Activated T-cell treated with anti-CD3 and anti-CD28 coated beads, Interleukin-2, amount 50 U/mL, for 24 hours (primary cell): ENCODE measurements at regions not wholly inside any gene's neighbourhood (a gene's known extent, or its start where the extent isn't known, plus 50 kb on each side); places are given as distances from the start of the nearest gene placed in this dataset.
A peak's percentile ranks its signal among the peaks of the same experiment; 100 is the strongest.
"Not testable (repeated sequence)": the region's sequence is repeated elsewhere in the genome, so short reads cannot be mapped to it uniquely, and the experiment has no call there.

Source experiments
- DNase-seq: peaks from one replicate; pipeline ENCODE4 v3.0.0-alpha.2; 2020
- H3K27ac Mint-ChIP-seq: 2 replicates; pipeline ENCODE4 v1.8.0; 2020; ENCODE audit warnings: mild to moderate bottlenecking, mixed read lengths
- H3K27me3 Mint-ChIP-seq: 2 replicates; pipeline ENCODE4 v1.8.0; 2020; ENCODE audit warnings: mixed read lengths
- H3K36me3 Mint-ChIP-seq: 2 replicates; pipeline ENCODE4 v1.8.0; 2020; ENCODE audit warnings: low read depth, mixed read lengths
- H3K4me1 Mint-ChIP-seq: 2 replicates; pipeline ENCODE4 v1.8.0; 2020; ENCODE audit warnings: low read depth, mixed read lengths
- H3K4me3 Mint-ChIP-seq: 2 replicates; pipeline ENCODE4 v1.8.0; 2020; ENCODE audit warnings: mild to moderate bottlenecking, moderate library complexity, mixed read lengths
- H3K9me3 Mint-ChIP-seq: 2 replicates; pipeline ENCODE4 v1.8.0; 2020; ENCODE audit warnings: mixed read lengths

DNA sequence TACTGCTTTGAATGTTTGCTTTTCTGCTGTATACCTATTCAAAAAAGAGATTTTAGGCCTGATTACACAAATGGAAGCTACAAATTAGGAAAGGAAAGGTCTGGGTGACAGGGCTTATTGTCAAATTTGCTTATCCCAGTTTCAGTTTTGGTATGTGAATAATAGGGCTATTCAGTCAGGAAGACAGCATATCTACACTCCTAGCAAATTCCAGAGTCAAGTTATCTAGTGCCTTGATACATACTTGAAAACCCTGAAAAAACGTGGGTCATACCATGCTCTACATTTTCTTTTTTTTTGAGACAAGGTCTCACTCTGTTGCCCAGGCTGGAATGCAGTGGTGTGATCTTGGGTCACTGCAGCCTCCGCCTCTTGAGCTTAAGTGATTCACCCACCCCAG, 59.2 kb upstream of the CCDC180 start:
- not testable (repeated sequence) for H3K27me3 Mint-ChIP-seq, H3K9me3 Mint-ChIP-seq, H3K4me3 Mint-ChIP-seq, H3K27ac Mint-ChIP-seq, DNase-seq, H3K4me1 Mint-ChIP-seq
- H3K36me3 Mint-ChIP-seq: peaks cover 16% of the 10 kb centered on the region

DNA sequence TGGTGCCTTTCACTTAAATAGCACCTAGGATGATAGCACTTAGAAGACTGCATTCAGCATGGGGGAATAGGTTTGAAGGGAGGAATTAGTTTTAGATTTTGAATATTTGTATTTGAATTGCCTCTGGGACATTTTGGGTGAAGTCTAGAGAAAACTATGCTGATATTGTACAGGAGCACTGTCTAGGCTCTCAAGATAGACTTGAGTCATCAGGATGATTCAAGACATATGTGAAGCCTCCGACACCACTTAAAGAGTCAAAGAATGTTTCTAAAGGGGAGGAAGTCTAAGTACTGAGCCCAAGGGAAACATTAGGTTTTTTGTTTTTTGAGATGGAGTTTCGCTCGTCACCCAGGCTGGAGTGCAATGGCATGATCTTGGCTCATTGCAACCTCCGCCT, 63.9 kb upstream of the CCDC180 start:
- peaks cover 11% of the 10 kb centered on the region for H3K36me3 Mint-ChIP-seq
- H3K9me3 Mint-ChIP-seq: no peaks in the 10 kb centered on the region
- no peak overlapping the region for H3K4me3 Mint-ChIP-seq
- H3K27me3 Mint-ChIP-seq: no peaks in the 10 kb centered on the region
- no peak for DNase-seq
- peaks cover 14% of the 10 kb centered on the region for H3K4me1 Mint-ChIP-seq
- H3K27ac Mint-ChIP-seq: no peak overlapping the region

DNA sequence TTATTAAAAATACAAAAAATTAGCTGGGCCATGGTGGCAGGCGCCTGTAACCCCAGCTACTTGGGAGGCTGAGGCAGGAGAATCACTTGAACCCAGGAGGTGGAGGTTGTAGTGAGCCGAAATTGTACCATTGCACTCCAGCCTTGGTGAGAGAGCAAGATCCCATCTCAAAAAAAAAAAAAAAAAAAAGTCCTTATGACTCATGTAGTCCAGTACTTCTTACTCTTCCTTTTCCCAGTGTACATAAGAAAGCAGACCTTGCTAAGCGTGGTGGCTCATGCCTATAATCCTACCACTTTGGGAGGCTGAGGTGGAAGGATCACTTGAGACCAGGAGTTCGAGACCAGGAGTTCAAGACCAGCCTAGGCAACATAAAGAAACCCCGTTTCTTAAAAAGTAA, 66.0 kb upstream of the CCDC180 start:
- Mint-ChIP-seq H3K36me3 (peaks cover 11% of the 10 kb centered on the region), H3K4me1 (peaks cover 26% of the 10 kb centered on the region)
- not testable (repeated sequence) for H3K27me3 Mint-ChIP-seq, DNase-seq, H3K4me3 Mint-ChIP-seq, H3K9me3 Mint-ChIP-seq, H3K27ac Mint-ChIP-seq

DNA sequence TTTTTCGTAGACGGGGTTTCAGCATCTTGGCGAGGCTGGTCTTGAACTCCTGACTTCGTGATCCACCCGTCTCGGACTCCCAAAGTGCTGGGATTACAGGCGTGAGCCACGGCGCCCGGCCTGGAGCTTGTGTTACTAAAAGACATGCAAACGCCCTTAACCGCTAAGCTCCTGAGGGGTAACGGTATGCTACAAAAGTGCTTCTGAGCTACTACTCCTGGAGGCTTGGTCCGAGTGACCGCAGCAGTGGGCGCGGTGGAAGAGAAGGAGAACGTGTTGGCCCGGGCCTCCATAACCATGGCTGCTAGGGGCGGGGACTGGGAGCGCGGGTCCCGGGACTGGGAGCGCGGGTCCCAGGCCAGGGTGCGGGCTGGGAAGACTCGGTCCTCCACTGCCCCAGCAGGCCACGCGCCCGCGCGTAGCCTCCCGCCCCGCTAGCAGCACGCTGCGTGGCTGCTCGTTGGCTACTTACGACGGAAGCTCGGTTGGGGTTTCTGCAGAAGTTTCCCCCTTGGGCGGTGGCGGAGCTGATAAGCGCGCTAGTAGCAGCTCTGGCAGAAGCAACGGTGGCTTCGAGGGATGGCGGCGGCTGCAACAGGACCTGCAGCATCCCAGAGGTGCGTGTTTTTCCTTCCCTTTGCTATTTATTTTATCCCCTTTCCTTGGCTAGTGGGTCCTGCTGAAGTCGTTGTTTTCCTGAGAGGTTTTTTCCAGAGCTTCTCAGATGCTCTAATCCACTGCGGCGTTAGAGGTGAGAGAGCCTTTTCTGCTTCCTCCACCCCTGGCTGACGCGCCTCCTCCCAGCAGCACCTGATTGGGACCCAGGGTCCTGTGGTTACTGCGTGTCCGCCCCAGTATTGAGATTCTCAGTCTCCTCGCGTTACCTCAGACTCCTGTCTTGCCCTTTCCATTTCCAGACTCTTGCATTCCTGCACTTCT, 69.2 kb upstream of the CCDC180 start:
- H3K4me3 Mint-ChIP-seq: peak overlapping the region; percentile 92
- H3K27ac Mint-ChIP-seq: peak overlapping the region; percentile 95
- H3K4me1 Mint-ChIP-seq: peaks cover 23% of the 10 kb centered on the region
- DNase-seq: peak; percentile 83
- H3K36me3 Mint-ChIP-seq: peaks cover 10% of the 10 kb centered on the region
- no peaks in the 10 kb centered on the region for H3K27me3 Mint-ChIP-seq
- H3K9me3 Mint-ChIP-seq: no peaks in the 10 kb centered on the region

DNA sequence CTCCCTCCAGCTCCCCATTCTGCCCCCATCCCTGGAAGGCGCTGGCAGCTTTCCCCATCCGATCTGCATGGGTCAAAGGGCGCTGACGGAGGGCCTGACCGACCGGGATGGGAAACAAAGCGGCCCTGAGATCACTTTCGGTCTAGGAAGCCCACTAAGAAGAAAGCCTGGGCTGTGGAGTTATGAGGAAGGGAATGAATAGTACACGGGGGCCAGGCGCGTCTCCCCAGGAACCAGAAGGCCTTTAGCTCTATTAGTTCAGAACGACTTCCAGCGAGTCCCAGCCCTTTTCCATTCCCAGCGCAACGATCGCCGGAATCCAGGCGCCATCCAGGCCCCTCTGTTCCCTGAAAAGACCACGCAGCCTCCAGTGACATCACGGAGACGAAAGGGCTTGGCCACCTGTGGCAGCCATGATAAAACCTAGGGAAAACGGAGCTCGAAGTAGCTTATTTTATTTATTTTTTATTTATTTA, 70.1 kb upstream of the CCDC180 start:
- no peak for DNase-seq
- peaks cover 23% of the 10 kb centered on the region for H3K4me1 Mint-ChIP-seq
- H3K27ac Mint-ChIP-seq: peak overlapping the region; percentile 95
- peak overlapping the region; percentile 92 for H3K4me3 Mint-ChIP-seq
- peaks cover 12% of the 10 kb centered on the region for H3K36me3 Mint-ChIP-seq
- no peaks in the 10 kb centered on the region for H3K27me3 Mint-ChIP-seq
- no peaks in the 10 kb centered on the region for H3K9me3 Mint-ChIP-seq

DNA sequence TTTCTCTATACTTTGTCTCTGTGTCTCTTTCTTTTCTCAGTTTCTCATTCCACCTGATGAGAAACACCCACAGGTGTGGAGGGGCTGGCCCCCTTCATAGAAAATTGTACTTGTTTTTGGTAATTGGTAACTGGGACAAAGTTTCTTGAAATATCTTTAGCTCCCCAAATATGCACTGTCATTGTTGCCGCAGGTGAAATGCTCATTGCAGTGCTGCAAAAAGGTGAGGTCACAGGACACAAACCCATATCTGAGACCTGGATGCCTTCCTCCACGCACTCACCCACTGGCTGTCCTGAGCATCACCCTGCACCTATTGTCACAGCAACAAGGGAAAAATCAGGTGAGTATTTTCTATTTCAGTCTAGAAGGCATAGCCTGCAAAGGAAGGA, 74.5 kb upstream of the CCDC180 start:
- not testable (repeated sequence) for H3K27me3 Mint-ChIP-seq, DNase-seq, H3K27ac Mint-ChIP-seq, H3K9me3 Mint-ChIP-seq, H3K36me3 Mint-ChIP-seq, H3K4me3 Mint-ChIP-seq
- peaks cover 10% of the 10 kb centered on the region for H3K4me1 Mint-ChIP-seq

DNA sequence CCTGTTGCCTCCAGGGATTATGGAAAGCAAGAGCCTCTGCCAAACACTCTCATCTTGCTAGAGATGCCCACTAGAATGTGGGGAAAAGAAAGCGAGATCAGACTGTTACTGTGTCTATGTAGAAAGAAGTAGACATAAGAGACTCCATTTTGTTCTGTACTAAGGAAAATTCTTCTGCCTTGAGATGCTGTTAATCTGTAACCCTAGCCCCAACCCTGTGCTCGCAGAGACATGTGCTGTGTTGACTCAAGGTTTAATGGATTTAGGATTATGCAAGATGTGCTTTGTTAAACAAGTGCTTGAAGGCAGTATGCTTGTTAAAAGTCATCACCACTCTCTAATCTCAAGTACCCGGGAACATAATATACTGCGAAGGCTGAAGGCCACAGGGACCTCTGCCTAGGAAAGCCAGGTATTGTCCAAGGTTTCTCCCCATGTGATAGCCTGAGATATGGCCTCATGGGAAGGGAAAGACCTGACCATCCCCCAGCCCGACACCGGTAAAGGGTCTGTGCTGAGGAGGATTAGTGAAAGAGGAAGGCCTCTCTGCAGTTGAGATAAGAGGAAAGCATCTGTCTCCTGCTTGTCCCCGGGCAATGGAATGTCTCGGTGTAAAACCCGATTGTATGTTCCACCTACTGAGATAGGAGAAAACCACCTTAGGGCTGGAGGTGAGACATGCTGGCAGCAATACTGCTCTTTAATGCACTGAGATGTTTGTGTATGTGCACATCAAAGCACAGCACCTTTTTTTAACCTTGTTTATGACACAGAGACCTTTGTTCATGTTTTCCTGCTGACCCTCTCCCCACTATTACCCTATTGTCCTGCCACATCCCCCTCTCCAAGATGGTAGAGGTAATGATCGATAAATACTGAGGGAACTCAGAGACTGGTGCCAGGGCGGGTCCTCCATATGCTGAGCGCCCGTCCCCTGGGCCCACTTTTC, 75.1 kb upstream of the CCDC180 start:
- not testable (repeated sequence) for H3K27me3 Mint-ChIP-seq, DNase-seq, H3K36me3 Mint-ChIP-seq, H3K27ac Mint-ChIP-seq, H3K4me3 Mint-ChIP-seq, H3K9me3 Mint-ChIP-seq, H3K4me1 Mint-ChIP-seq

DNA sequence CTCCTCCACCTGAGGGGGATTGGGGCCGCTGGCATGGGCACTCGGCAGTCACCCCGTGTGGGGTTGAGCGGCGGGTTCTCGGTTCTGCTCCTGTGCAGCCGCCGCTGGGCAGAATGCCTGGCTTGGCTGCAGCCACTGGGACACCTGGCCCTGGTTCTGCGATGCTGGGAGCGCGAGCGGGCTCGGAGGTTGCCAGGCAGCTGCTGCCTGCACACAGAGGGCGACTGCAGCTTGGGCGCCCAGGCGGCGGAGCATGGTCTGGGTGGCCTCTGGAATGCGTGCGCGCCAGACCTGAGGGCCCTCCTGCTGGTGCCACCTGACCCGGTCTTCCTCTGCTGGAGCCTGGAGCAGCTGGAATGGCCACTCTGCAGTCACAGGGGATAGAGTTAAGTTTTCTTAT, 85.1 kb upstream of the CCDC180 start:
- Mint-ChIP-seq H3K4me3 (peak overlapping the region; percentile 25), H3K27me3 (peaks cover 54% of the 10 kb centered on the region)
- H3K9me3 Mint-ChIP-seq, DNase-seq, H3K27ac Mint-ChIP-seq, H3K4me1 Mint-ChIP-seq, H3K36me3 Mint-ChIP-seq: not testable (repeated sequence)

DNA sequence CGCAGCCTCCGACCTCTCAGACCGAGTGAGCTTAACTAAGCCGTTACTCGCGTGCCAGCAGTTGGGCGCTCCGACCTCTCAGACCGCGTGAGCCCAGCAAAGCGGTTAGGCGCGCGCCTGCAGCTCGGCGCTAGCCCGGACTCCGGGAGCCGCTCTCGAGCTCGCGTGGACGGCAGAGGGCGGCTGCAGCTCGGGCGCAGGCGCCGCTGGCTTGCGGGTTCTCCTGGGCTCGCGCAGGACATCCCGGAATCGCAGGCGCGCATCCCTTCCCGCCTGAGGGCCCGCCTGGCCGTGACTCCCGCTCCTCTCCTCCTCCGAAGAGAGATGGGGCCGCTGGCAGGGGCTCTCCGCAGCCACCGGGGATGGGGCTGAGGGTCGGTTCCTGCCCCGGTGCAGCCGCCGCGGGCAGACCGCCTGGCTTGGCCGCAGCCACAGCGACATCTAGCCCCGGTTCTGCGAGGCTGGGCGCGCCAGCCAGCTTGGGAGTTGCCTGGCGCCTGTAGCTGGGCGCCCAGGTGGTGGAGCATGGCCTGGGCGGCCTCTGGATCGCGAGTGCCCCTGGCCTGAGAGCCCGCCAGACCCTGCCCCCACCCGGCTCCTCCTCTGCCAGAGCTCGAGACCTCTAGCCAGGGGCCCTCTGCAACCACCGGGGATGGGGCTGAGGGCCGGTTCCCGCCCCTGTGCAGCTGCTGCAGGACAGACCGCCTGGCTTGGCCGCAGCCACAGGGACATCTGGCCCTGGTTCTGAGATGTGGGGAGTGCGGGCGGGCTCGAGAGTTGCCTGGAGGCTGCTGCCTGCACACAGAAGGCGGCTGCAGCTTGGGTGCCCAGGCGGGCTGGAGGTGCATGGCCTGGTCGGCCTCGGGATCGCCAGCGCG, 85.7 kb upstream of the CCDC180 start:
- DNase-seq: peak; percentile 79
- H3K27ac Mint-ChIP-seq, H3K9me3 Mint-ChIP-seq, H3K36me3 Mint-ChIP-seq, H3K4me1 Mint-ChIP-seq: not testable (repeated sequence)
- peak overlapping the region; percentile 78 for H3K4me3 Mint-ChIP-seq
- H3K27me3 Mint-ChIP-seq: peaks cover 54% of the 10 kb centered on the region

DNA sequence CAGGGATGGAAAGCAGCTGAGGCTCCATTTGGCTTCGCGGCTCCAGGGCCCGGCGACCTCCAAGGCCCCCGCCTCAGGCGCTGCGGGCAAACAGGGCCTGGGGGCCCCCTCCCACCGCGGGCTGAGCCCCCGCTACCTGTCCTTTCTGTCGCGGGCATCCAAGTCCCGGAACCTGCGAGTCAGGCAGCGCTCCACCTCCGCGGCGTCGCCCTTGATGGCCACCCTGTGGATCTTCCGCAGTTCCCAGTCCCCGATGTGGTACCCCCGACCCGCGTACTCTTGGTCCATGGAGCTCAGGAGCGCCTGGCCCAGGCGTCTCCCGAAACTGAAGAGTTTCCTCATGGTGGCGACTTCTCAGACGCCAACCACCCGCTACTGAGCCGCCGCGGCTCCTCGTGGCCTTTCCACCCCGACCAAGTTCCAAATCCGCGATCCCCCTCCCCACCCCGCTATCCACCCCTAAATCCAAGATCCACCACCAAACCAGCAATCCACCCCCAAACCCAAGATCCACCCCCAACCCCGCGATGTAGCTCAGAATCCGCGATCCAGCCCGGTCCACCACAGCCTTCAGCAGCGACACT, 86.5 kb upstream of the CCDC180 start:
- peaks cover 8% of the 10 kb centered on the region for H3K4me1 Mint-ChIP-seq
- no peak for DNase-seq
- peaks cover 52% of the 10 kb centered on the region for H3K27me3 Mint-ChIP-seq

DNA sequence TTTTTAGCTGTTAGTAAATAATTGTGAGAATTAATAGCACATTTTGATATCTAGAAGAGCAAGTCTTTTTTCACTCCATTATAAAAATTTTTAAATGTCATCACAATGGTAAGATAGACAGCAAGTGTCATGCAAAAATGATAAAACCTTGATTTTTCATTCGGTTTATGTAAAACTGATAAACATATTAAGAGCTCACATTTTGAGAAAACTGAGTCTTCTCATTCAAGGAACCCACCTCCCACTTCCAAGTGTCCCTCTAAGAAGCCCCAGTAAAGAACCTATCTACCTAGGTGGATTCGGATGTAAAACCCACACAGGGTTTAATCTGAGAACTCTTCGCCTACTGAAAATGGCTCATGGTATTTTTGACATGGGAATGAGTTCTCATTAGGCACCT, 87.1 kb upstream of the CCDC180 start:
- not testable (repeated sequence) for H3K36me3 Mint-ChIP-seq, H3K4me1 Mint-ChIP-seq, H3K27ac Mint-ChIP-seq, H3K9me3 Mint-ChIP-seq, DNase-seq, H3K4me3 Mint-ChIP-seq
- peaks cover 49% of the 10 kb centered on the region for H3K27me3 Mint-ChIP-seq

More for the DNA sequence above, 86.5 kb upstream of the CCDC180 start:
- peak overlapping the region; percentile 78 for H3K4me3 Mint-ChIP-seq
- no peak overlapping the region for H3K27ac Mint-ChIP-seq
- H3K36me3 Mint-ChIP-seq: no peaks in the 10 kb centered on the region
- no peaks in the 10 kb centered on the region for H3K9me3 Mint-ChIP-seq

DNA sequence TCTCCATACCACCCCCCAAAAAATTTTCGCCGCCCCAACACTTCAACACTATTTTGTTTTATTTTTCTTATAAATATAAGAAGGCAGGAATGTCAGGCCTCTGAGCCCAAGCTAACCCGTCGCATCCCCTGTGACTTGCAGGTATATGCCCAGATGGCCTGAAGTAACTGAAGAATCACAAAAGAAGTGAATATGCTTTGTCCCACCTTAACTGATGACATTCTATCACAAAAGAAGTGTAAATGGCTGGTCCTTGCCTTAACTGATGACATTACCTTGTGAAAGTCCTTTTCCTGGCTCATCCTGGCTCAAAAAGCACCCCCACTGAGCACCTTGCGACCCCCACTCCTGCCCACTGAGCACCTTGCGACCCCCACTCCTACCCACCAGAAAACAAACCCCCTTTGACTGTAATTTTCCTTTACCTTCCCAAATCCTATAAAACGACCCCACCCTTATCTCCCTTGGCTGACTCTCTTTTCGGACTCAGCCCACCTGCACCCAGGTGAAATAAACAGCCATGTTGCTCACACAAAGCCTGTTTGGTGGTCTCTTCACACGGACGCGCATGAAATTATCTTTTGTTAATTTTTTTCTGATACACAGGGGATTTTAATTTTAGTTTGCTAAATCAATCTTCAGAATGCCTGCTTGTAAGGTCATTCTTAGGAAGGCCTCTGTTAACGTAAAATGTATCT, 87.9 kb upstream of the CCDC180 start:
- not testable (repeated sequence) for DNase-seq, H3K4me3 Mint-ChIP-seq, H3K36me3 Mint-ChIP-seq, H3K27ac Mint-ChIP-seq, H3K4me1 Mint-ChIP-seq, H3K9me3 Mint-ChIP-seq
- H3K27me3 Mint-ChIP-seq: peaks cover 45% of the 10 kb centered on the region

DNA sequence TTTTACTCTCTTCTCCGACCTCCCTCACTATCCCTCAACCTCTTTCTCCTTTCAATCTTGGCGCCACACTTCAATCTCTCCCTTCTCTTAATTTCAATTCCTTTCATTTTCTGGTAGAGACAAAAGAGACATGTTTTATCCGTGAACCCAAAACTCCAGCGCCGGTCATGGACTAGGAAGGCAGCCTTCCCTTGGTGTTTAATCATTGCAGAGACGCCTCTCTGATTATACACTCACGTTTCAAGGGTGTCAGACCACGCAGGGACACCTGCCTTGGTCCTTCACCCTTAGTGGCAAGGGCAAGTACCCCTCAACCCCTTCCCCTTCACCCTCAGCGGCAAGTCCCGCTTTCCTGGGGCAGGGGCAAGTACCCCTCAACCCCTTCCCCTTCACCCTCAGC, 92.3 kb upstream of the CCDC180 start:
- H3K9me3 Mint-ChIP-seq, DNase-seq, H3K27ac Mint-ChIP-seq, H3K4me3 Mint-ChIP-seq, H3K4me1 Mint-ChIP-seq, H3K36me3 Mint-ChIP-seq: not testable (repeated sequence)
- peaks cover 11% of the 10 kb centered on the region for H3K27me3 Mint-ChIP-seq
